HCT116 (cell line): ENCODE measurements at regions not wholly inside any gene's neighbourhood (a gene's known extent, or its start where the extent isn't known, plus 50 kb on each side); places are given as distances from the start of the nearest gene placed in this dataset.

Experiments
- CBX3 ChIP-seq: IDR thresholded peaks from 2 replicates; pipeline ENCODE4 v1.6.1; 2012; ENCODE audit warnings: low read depth
- EZH2 ChIP-seq: fragments of 200-600 bp; sonication (generic); IDR thresholded peaks from 2 replicates; pipeline ENCODE4 v1.6.1; 2017; ENCODE audit warnings: antibody characterized with exemption, mixed run types
- EZH2phosphoT487 ChIP-seq: fragments of 200-600 bp; IDR thresholded peaks from 2 replicates; pipeline ENCODE4 v1.6.1; 2018; ENCODE audit warnings: antibody characterized with exemption, borderline replicate concordance
- JUND ChIP-seq: IDR thresholded peaks from 2 replicates; pipeline ENCODE4 v1.6.1; 2012
- POLR2A ChIP-seq: IDR thresholded peaks from 2 replicates; pipeline ENCODE4 v1.7.0; 2011; ENCODE audit warnings: borderline replicate concordance; ENCODE audit not compliant: insufficient read depth, insufficient read length; ENCODE audit errors: extremely low read depth
- POLR2AphosphoS5 ChIP-seq: IDR thresholded peaks from 2 replicates; pipeline ENCODE4 v1.6.1; 2011; ENCODE audit warnings: mild to moderate bottlenecking, low read depth, low read length, moderate library complexity
- RAD21 ChIP-seq: IDR thresholded peaks from 2 replicates; pipeline ENCODE4 v1.6.1; 2012; ENCODE audit warnings: low read depth, mild to moderate bottlenecking
- SIN3A ChIP-seq: IDR thresholded peaks from 2 replicates; pipeline ENCODE4 v1.6.1; 2012; ENCODE audit warnings: low read depth
- YY1 ChIP-seq: IDR thresholded peaks from 2 replicates; pipeline ENCODE4 v1.6.1; 2011; ENCODE audit warnings: low read length, low read depth, moderate library complexity, mild to moderate bottlenecking; ENCODE audit not compliant: insufficient replicate concordance; ENCODE audit errors: extremely low read depth
- ZFX ChIP-seq: fragments of 450-650 bp; IDR thresholded peaks from 2 replicates; pipeline ENCODE4 v1.6.1; 2017
- ZNF274 ChIP-seq: fragments of 200-500 bp; sonication (Bioruptor generic); IDR thresholded peaks from 2 replicates; pipeline ENCODE4 v1.6.1; 2014; ENCODE audit warnings: mild to moderate bottlenecking, low read depth, low read length, inconsistent platforms
- TF ChIP-seq, protein P1 (sequence below), 3 experiments: fragments of 200-600 bp in 1 of 3; sonication (generic) in 1 of 3; IDR thresholded peaks in 2 of 3; conservative IDR thresholded peaks in 1 of 3; 2 replicates each; pipeline ENCODE4 v1.5.1; 2012 to 2017; ENCODE audit warnings: low read depth in 2 of 3, low read length in 2 of 3, antibody characterized with exemption in 1 of 3, borderline replicate concordance in 1 of 3, control low read depth in 1 of 3, mild to moderate bottlenecking in 1 of 3, mixed read lengths in 1 of 3, mixed run types in 1 of 3, moderate library complexity in 1 of 3; ENCODE audit not compliant: insufficient read depth in 1 of 3
- TF ChIP-seq, protein P2 (sequence below): IDR thresholded peaks from 2 replicates; pipeline ENCODE4 v1.6.1; 2012
- TF ChIP-seq, protein P3 (sequence below): IDR thresholded peaks from 2 replicates; pipeline ENCODE4 v1.6.1; 2011; ENCODE audit warnings: mild to moderate bottlenecking, low read length, moderate library complexity; ENCODE audit not compliant: insufficient replicate concordance; ENCODE audit errors: extremely low read depth

DNA sequence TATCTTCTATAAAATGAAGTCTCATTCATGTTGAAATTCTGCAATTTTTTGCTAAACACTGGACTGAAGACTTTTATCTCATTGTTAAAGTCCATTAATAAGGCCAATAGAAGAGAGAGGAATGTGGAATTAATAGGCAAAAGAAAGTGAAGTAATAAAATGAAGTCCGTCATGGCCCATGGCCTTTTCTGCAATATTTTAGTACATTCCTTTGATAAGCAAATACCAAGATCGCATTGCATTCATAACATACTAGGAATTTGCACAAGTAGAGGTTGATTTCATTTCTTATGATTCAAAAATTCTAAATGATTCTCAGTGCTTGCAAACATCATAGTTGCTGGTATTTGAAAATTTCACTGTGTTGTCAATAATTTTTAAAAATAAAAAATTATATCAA, 664.0 kb downstream of the NR2F1-AS1 start:
- TF ChIP-seq EZH2phosphoT487 (no peak), POLR2A (no peak), SIN3A (no peak), ZFX (no peak), POLR2AphosphoS5 (no peak), RAD21 (no peak), EZH2 (no peak), ZNF274 (no peak), JUND (no peak), CBX3 (no peak), YY1 (no peak)
- TF ChIP-seq, protein P1, sequence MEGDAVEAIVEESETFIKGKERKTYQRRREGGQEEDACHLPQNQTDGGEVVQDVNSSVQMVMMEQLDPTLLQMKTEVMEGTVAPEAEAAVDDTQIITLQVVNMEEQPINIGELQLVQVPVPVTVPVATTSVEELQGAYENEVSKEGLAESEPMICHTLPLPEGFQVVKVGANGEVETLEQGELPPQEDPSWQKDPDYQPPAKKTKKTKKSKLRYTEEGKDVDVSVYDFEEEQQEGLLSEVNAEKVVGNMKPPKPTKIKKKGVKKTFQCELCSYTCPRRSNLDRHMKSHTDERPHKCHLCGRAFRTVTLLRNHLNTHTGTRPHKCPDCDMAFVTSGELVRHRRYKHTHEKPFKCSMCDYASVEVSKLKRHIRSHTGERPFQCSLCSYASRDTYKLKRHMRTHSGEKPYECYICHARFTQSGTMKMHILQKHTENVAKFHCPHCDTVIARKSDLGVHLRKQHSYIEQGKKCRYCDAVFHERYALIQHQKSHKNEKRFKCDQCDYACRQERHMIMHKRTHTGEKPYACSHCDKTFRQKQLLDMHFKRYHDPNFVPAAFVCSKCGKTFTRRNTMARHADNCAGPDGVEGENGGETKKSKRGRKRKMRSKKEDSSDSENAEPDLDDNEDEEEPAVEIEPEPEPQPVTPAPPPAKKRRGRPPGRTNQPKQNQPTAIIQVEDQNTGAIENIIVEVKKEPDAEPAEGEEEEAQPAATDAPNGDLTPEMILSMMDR (IDR thresholded peaks at IDR 0.05 in 2 of 3, conservative IDR thresholded peaks at IDR 0.05 in 1 of 3; ENCODE audit: borderline replicate concordance in 1 of 3, insufficient read depth in 1 of 3, low read depth in 2 of 3, low read length in 2 of 3) = no peak
- TF ChIP-seq, protein P2, sequence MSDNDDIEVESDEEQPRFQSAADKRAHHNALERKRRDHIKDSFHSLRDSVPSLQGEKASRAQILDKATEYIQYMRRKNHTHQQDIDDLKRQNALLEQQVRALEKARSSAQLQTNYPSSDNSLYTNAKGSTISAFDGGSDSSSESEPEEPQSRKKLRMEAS = no peak
- TF ChIP-seq, protein P3, sequence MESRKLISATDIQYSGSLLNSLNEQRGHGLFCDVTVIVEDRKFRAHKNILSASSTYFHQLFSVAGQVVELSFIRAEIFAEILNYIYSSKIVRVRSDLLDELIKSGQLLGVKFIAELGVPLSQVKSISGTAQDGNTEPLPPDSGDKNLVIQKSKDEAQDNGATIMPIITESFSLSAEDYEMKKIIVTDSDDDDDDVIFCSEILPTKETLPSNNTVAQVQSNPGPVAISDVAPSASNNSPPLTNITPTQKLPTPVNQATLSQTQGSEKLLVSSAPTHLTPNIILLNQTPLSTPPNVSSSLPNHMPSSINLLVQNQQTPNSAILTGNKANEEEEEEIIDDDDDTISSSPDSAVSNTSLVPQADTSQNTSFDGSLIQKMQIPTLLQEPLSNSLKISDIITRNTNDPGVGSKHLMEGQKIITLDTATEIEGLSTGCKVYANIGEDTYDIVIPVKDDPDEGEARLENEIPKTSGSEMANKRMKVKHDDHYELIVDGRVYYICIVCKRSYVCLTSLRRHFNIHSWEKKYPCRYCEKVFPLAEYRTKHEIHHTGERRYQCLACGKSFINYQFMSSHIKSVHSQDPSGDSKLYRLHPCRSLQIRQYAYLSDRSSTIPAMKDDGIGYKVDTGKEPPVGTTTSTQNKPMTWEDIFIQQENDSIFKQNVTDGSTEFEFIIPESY = no peak
